ENCODE measurements at regions not wholly inside any gene's neighbourhood (a gene's known extent, or its start where the extent isn't known, plus 50 kb on each side); places are given as distances from the start of the nearest gene placed in this dataset.

GRCh38 chr18:8458546-8459215 is 150.6 kb upstream of the RAB12 start:
- DNase-seq (ENCODE audit: low read depth, low spot score), result no peak
- POLR2A ChIA-PET, result no interaction called here
- ATAC-seq, result no peak
- CTCF ChIA-PET, result no interaction called here
- TF ChIP-seq POLR2AphosphoS5 (IDR thresholded peaks at IDR 0.05; ENCODE audit: low read depth, low read length) (no peak), SIN3A (IDR thresholded peaks at IDR 0.05; ENCODE audit: borderline replicate concordance, insufficient read depth, low read depth, low read length) (no peak), CTCF (IDR thresholded peaks at IDR 0.05) (no peak), TCF7L2 (IDR thresholded peaks at IDR 0.05; ENCODE audit: low read depth, low read length) (no peak), REST (IDR thresholded peaks at IDR 0.05; ENCODE audit: insufficient read depth in 1 of 2, low read depth in 2 of 2, low read length in 1 of 2) (no peak)
- Histone ChIP-seq H3K9me3 (ENCODE audit: control insufficient read depth, insufficient read depth, low read depth, low read length) (no peaks in the 10 kb centered on the region), H3K36me3 (ENCODE audit: control insufficient read depth, insufficient read depth, low read length) (no peaks in the 10 kb centered on the region), H3K27ac (ENCODE audit: low read length) (no peak overlapping the region), H3K4me3 (ENCODE audit: low read depth in 2 of 2, low read length in 2 of 2) (no peak overlapping the region), H3K4me1 (ENCODE audit: control insufficient read depth, insufficient read depth, low read length) (no peaks in the 10 kb centered on the region), H3K27me3 (ENCODE audit: control insufficient read depth, insufficient read depth, low read length) (no peaks in the 10 kb centered on the region)
- in situ Hi-C loops (cut with HindIII; ENCODE audit: low pct_unique_long_range_greater_than_20kb, low sequenced_read_pairs), result no loop called here
- no TSS peak for BruUV-seq (replicated peaks)
- intact Hi-C loops (cut with micrococcal nuclease; ENCODE audit: unreplicated experiment), result no loop called here

GRCh38 chr18:8460748-8461147 is 148.5 kb upstream of the RAB12 start:
- no peaks in the 10 kb centered on the region for H3K9me3 ChIP-seq (ENCODE audit: control insufficient read depth, insufficient read depth, low read depth, low read length)
- DNase-seq (ENCODE audit: low read depth, low spot score) (no peak), ATAC-seq (no peak)
- no peaks in the 10 kb centered on the region for H3K4me1 ChIP-seq (ENCODE audit: control insufficient read depth, insufficient read depth, low read length)
- BruUV-seq (replicated peaks), result no TSS peak
- H3K27ac ChIP-seq (ENCODE audit: low read length), result no peak overlapping the region
- TF ChIP-seq SIN3A (IDR thresholded peaks at IDR 0.05; ENCODE audit: borderline replicate concordance, insufficient read depth, low read depth, low read length) (no peak), POLR2AphosphoS5 (IDR thresholded peaks at IDR 0.05; ENCODE audit: low read depth, low read length) (no peak), REST (IDR thresholded peaks at IDR 0.05; ENCODE audit: insufficient read depth in 1 of 2, low read depth in 2 of 2, low read length in 1 of 2) (no peak), CTCF (IDR thresholded peaks at IDR 0.05) (no peak), TCF7L2 (IDR thresholded peaks at IDR 0.05; ENCODE audit: low read depth, low read length) (no peak)
- in situ Hi-C loops (cut with HindIII; ENCODE audit: low pct_unique_long_range_greater_than_20kb, low sequenced_read_pairs), result no loop called here
- H3K27me3 ChIP-seq (ENCODE audit: control insufficient read depth, insufficient read depth, low read length), result no peaks in the 10 kb centered on the region
- CTCF ChIA-PET, result interaction anchor here (0.6 to 0.7 kb wide), 2 partner anchors 73 to 588 kb away, joined by 3 to 6 read pairs; no protein-coding TSS in a partner anchor
- no peak overlapping the region for H3K4me3 ChIP-seq (ENCODE audit: low read depth in 2 of 2, low read length in 2 of 2)
- intact Hi-C loops (cut with micrococcal nuclease; ENCODE audit: unreplicated experiment), result no loop called here
- no peaks in the 10 kb centered on the region for H3K36me3 ChIP-seq (ENCODE audit: control insufficient read depth, insufficient read depth, low read length)
- POLR2A ChIA-PET, result no interaction called here
